PFSK-1 (cell line): ENCODE measurements at regions not wholly inside any gene's neighbourhood (a gene's known extent, or its start where the extent isn't known, plus 50 kb on each side); places are given as distances from the start of the nearest gene placed in this dataset.

ENCODE experiments used
- POLR2AphosphoS5 ChIP-seq: IDR thresholded peaks from 2 replicates; pipeline ENCODE4 v1.6.1; 2012; ENCODE audit warnings: low read depth, mild to moderate bottlenecking, control low read depth, low read length, moderate library complexity
- REST ChIP-seq, 2 experiments: IDR thresholded peaks; 2 replicates each; pipeline versions ENCODE4 v1.6.1 to v1.8.0; 2011 to 2012; ENCODE audit warnings: low read depth in 2 of 2, low read length in 2 of 2, control low read depth in 1 of 2, inconsistent platforms in 1 of 2, mild to moderate bottlenecking in 1 of 2, moderate library complexity in 1 of 2; ENCODE audit not compliant: insufficient read depth in 1 of 2
- SIN3A ChIP-seq: IDR thresholded peaks from 2 replicates; pipeline ENCODE4 v1.6.1; 2012; ENCODE audit warnings: mild to moderate bottlenecking, low read length, moderate library complexity, borderline replicate concordance; ENCODE audit not compliant: insufficient read depth
- TAF1 ChIP-seq: IDR thresholded peaks from 2 replicates; pipeline ENCODE4 v1.6.1; 2012; ENCODE audit warnings: low read length, control low read depth, borderline replicate concordance; ENCODE audit not compliant: insufficient read depth

- TF ChIP-seq SIN3A (no peak), REST (IDR thresholded peaks at IDR 0.05; ENCODE audit: insufficient read depth in 1 of 2, low read depth in 2 of 2, low read length in 2 of 2) (no peak), POLR2AphosphoS5 (no peak), TAF1 (no peak)
Observed at GRCh38 chr5:158127536-158127935, 268.6 kb upstream of the CLINT1 start.
